Activated CD4-positive, alpha-beta memory T cell treated with anti-CD3 and anti-CD28 coated beads for 36 hours (primary cell): ENCODE measurements at regions not wholly inside any gene's neighbourhood (a gene's known extent, or its start where the extent isn't known, plus 50 kb on each side); places are given as distances from the start of the nearest gene placed in this dataset.

Experiments used
- CTCF ChIA-PET: fragments of 350-600 bp; sonication (Branson Sonifier 250); formaldehyde crosslinking; loops from one replicate; lab custom pipeline; 2021; ENCODE audit warnings: antibody characterized with exemption, inconsistent platforms; lab: Charles Lee
- POLR2A ChIA-PET: fragments of 350-600 bp; sonication (Branson Sonifier 250); formaldehyde crosslinking; loops from one replicate; lab custom pipeline; 2021; ENCODE audit warnings: antibody characterized with exemption; lab: Charles Lee
- DNase-seq: peaks from one replicate; pipeline ENCODE4 v3.0.0-alpha.2; 2020
- H3K27ac Mint-ChIP-seq: one replicate; pipeline ENCODE4 v1.8.0; 2021; ENCODE audit warnings: mixed read lengths
- H3K27me3 Mint-ChIP-seq: one replicate; pipeline ENCODE4 v1.8.0; 2021; ENCODE audit warnings: mixed read lengths
- H3K36me3 Mint-ChIP-seq: one replicate; pipeline ENCODE4 v1.8.0; 2021; ENCODE audit warnings: mixed read lengths
- H3K4me1 Mint-ChIP-seq: one replicate; pipeline ENCODE4 v1.8.0; 2021; ENCODE audit warnings: low read depth, mixed read lengths
- H3K4me3 Mint-ChIP-seq: one replicate; pipeline ENCODE4 v1.8.0; 2021; ENCODE audit warnings: mild to moderate bottlenecking, mixed read lengths
- H3K9me3 Mint-ChIP-seq: one replicate; pipeline ENCODE4 v1.8.0; 2021; ENCODE audit warnings: mixed read lengths
- intact Hi-C: fragments of 100-400 bp; cut with micrococcal nuclease; formaldehyde crosslinking; loops from one replicate; pipeline ENCODE4 v1.15.1; 2023

GRCh38 chr2:160976797-160977196 is 183.4 kb upstream of the TANK start:
- intact Hi-C loops = no loop called here
- H3K4me1 Mint-ChIP-seq = no peaks in the 10 kb centered on the region
- H3K4me3 Mint-ChIP-seq = no peak overlapping the region
- no peak for DNase-seq
- CTCF ChIA-PET = interaction anchor here (0.6 kb wide), 1 partner anchor 65 kb away, joined by 3 read pairs; no protein-coding TSS in a partner anchor
- peaks cover 7% of the 10 kb centered on the region for H3K27me3 Mint-ChIP-seq
- H3K9me3 Mint-ChIP-seq = no peaks in the 10 kb centered on the region
- H3K27ac Mint-ChIP-seq = no peak overlapping the region
- POLR2A ChIA-PET = no interaction called here
- no peaks in the 10 kb centered on the region for H3K36me3 Mint-ChIP-seq

GRCh38 chr2:160977376-160977775 is 182.9 kb upstream of the TANK start:
- no peaks in the 10 kb centered on the region for H3K36me3 Mint-ChIP-seq
- ChIA-PET CTCF (interaction anchor here (0.6 kb wide), 1 partner anchor 65 kb away, joined by 3 read pairs; no protein-coding TSS in a partner anchor), POLR2A (interaction anchor here (0.5 kb wide), 1 partner anchor 701 kb away, joined by 3 read pairs; no protein-coding TSS in a partner anchor)
- H3K27me3 Mint-ChIP-seq = peaks cover 8% of the 10 kb centered on the region
- H3K9me3 Mint-ChIP-seq = no peaks in the 10 kb centered on the region
- intact Hi-C loops = no loop called here
- H3K4me3 Mint-ChIP-seq = no peak overlapping the region
- no peak overlapping the region for H3K27ac Mint-ChIP-seq
- no peaks in the 10 kb centered on the region for H3K4me1 Mint-ChIP-seq
- no peak for DNase-seq

DNA sequence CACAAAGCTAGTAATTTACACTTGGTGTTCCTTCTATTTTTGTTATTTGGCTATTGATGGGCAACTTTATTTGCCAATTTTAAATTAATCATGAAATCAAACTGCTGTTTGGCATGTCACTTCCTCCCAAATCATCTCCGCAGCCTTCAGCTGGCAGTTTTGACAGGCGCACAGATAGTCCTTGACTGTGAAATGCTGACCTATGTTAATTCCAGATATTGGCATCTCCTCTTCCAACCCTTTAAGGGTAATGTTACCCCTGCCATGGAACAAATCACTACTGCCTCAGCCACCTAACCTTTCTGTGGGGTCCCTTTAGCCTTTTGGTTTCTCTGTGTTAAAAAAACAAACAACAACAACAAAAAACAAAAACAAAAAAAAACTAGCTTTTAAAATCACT is 182.4 kb upstream of the TANK start:
- H3K27ac Mint-ChIP-seq = no peak overlapping the region
- intact Hi-C loops = no loop called here
- no peaks in the 10 kb centered on the region for H3K9me3 Mint-ChIP-seq
- no peaks in the 10 kb centered on the region for H3K4me1 Mint-ChIP-seq
- POLR2A ChIA-PET = interaction anchor here (0.5 kb wide), 1 partner anchor 702 kb away, joined by 3 read pairs; no protein-coding TSS in a partner anchor
- H3K27me3 Mint-ChIP-seq = peaks cover 8% of the 10 kb centered on the region
- no peak for DNase-seq
- H3K36me3 Mint-ChIP-seq = no peaks in the 10 kb centered on the region
- no peak overlapping the region for H3K4me3 Mint-ChIP-seq
- CTCF ChIA-PET = no interaction called here

GRCh38 chr2:160984426-160985077 is 175.7 kb upstream of the TANK start:
- H3K4me3 Mint-ChIP-seq = no peak overlapping the region

GRCh38 chr2:160989778-160990177 is 170.4 kb upstream of the TANK start:
- DNase-seq = no peak
- no peaks in the 10 kb centered on the region for H3K36me3 Mint-ChIP-seq
- POLR2A ChIA-PET = interaction anchor here (0.8 kb wide), 1 partner anchor 583 kb away, joined by 4 read pairs; no protein-coding TSS in a partner anchor
- intact Hi-C loops = loop anchor here (5.0 to 10.0 kb wide), 5 partner anchors 73 to 905 kb away; no protein-coding TSS in a partner anchor
- CTCF ChIA-PET = interaction anchor here (0.9 kb wide), 1 partner anchor 284 kb away, joined by 3 read pairs; no protein-coding TSS in a partner anchor
- H3K4me3 Mint-ChIP-seq = no peak overlapping the region
- no peaks in the 10 kb centered on the region for H3K27me3 Mint-ChIP-seq
- H3K4me1 Mint-ChIP-seq = peaks cover 6% of the 10 kb centered on the region
- no peaks in the 10 kb centered on the region for H3K9me3 Mint-ChIP-seq
- no peak overlapping the region for H3K27ac Mint-ChIP-seq

More at GRCh38 chr2:160984426-160985077, 175.7 kb upstream of the TANK start:
- CTCF ChIA-PET = interaction anchor here (0.9 kb wide), 2 partner anchors 8 to 10 kb away, joined by 3 to 5 read pairs; no protein-coding TSS in a partner anchor
- DNase-seq = no peak
- no peaks in the 10 kb centered on the region for H3K4me1 Mint-ChIP-seq
- no peaks in the 10 kb centered on the region for H3K9me3 Mint-ChIP-seq
- no peak overlapping the region for H3K27ac Mint-ChIP-seq
- intact Hi-C loops = no loop called here
- no peaks in the 10 kb centered on the region for H3K36me3 Mint-ChIP-seq
- H3K27me3 Mint-ChIP-seq = peaks cover 5% of the 10 kb centered on the region
- POLR2A ChIA-PET = no interaction called here

- intact Hi-C loops = loop anchor here (1.0 to 10.0 kb wide), 9 partner anchors 69 to 909 kb away; no protein-coding TSS in a partner anchor
- no peaks in the 10 kb centered on the region for H3K27me3 Mint-ChIP-seq
- H3K36me3 Mint-ChIP-seq = no peaks in the 10 kb centered on the region
- H3K4me1 Mint-ChIP-seq = peaks cover 6% of the 10 kb centered on the region
- CTCF ChIA-PET = interaction anchor here (0.5 to 5.5 kb wide), 23 partner anchors 8 to 893 kb away, joined by 3 to 56 read pairs (median 5); no protein-coding TSS in a partner anchor
- H3K27ac Mint-ChIP-seq = no peak overlapping the region
- DNase-seq = no peak
- no peak overlapping the region for H3K4me3 Mint-ChIP-seq
- H3K9me3 Mint-ChIP-seq = no peaks in the 10 kb centered on the region
- POLR2A ChIA-PET = no interaction called here
Measured at GRCh38 chr2:160993654-160994061, 166.6 kb upstream of the TANK start.

DNA sequence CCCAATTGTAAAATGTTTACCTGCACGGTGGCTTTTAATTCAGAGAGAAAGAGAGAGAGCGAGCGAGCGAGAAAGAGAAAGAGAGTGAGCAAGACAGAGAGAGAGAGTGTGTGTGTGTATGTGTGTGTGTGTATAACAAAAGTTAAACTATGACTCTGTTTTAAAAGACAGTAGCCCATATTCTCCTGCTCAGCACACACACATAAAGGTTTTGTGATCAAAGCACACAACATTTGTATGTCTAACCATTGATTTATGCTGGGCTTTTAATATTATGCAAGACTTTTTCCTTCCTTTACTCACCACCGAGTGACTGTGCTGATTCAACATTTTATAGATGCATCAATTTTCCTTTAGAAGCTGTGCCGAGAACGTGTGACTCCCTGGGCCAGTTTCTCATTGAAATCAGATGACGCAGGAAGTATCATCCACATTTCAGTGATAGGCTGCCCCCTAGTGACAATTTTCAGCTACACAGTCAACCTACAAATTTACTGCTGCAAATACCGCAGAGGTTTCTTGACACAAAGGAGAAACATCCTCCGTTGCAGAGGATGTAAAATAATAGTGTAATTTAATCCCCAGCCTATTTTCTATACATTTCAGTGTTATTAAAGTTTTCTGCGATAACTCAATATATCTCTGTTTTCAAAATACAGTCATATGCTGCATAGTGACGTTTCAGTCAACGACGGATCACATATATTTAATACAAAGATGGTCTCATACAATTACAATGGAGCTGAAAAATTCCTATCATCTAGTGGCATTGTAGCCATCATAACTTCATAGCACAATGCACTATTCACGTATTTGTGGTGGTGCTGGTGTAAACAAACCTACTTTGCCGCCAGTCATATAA is 165.9 kb upstream of the TANK start:
- no peak overlapping the region for H3K4me3 Mint-ChIP-seq
- no peak overlapping the region for H3K27ac Mint-ChIP-seq
- intact Hi-C loops = loop anchor here (1.0 to 10.0 kb wide), 9 partner anchors 68 to 910 kb away; no protein-coding TSS in a partner anchor
- no peaks in the 10 kb centered on the region for H3K9me3 Mint-ChIP-seq
- H3K36me3 Mint-ChIP-seq = no peaks in the 10 kb centered on the region
- H3K4me1 Mint-ChIP-seq = peaks cover 6% of the 10 kb centered on the region
- DNase-seq = peak; percentile 71
- POLR2A ChIA-PET = no interaction called here
- no peaks in the 10 kb centered on the region for H3K27me3 Mint-ChIP-seq
- CTCF ChIA-PET = interaction anchor here (0.6 to 5.5 kb wide), 35 partner anchors 9 to 905 kb away, joined by 3 to 56 read pairs (median 4); no protein-coding TSS in a partner anchor

DNA sequence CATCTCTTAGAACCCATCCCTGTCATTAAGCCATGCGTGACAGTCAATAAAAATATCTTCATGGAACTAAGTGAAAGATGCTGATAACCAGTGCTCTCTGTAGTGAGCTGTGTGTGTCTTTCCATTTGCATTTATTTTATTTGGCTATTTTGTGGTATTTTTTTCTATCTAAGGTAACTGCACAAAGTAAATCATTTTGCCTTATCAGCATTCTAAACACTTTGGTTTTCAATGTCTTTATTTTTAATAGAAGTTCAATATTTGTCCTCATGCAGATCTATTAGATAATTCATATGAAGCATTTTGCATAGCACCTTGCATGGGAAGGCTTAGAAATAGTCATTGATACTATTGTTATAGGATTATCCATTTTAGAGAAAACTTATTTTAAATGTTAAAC is 163.6 kb upstream of the TANK start:
- Mint-ChIP-seq H3K36me3 (no peaks in the 10 kb centered on the region), H3K4me3 (no peak overlapping the region), H3K4me1 (peaks cover 6% of the 10 kb centered on the region), H3K9me3 (no peaks in the 10 kb centered on the region), H3K27me3 (no peaks in the 10 kb centered on the region), H3K27ac (no peak overlapping the region)
- POLR2A ChIA-PET = no interaction called here
- intact Hi-C loops = loop anchor here (10.0 kb wide), 2 partner anchors 772 to 912 kb away; no protein-coding TSS in a partner anchor
- CTCF ChIA-PET = interaction anchor here (3.3 to 5.5 kb wide), 2 partner anchors 8 to 67 kb away, joined by 14 to 27 read pairs; no protein-coding TSS in a partner anchor
- no peak for DNase-seq

- H3K4me3 Mint-ChIP-seq = no peak overlapping the region
- H3K27me3 Mint-ChIP-seq = peaks cover 20% of the 10 kb centered on the region
- CTCF ChIA-PET = interaction anchor here (0.8 to 3.1 kb wide), 7 partner anchors 10 to 926 kb away, joined by 3 to 16 read pairs (median 3); no protein-coding TSS in a partner anchor
- no peak overlapping the region for H3K27ac Mint-ChIP-seq
- no peak for DNase-seq
- intact Hi-C loops = no loop called here
- H3K9me3 Mint-ChIP-seq = no peaks in the 10 kb centered on the region
- no peaks in the 10 kb centered on the region for H3K4me1 Mint-ChIP-seq
- POLR2A ChIA-PET = no interaction called here
- no peaks in the 10 kb centered on the region for H3K36me3 Mint-ChIP-seq
Measured at GRCh38 chr2:161004379-161004778, 155.8 kb upstream of the TANK start.

DNA sequence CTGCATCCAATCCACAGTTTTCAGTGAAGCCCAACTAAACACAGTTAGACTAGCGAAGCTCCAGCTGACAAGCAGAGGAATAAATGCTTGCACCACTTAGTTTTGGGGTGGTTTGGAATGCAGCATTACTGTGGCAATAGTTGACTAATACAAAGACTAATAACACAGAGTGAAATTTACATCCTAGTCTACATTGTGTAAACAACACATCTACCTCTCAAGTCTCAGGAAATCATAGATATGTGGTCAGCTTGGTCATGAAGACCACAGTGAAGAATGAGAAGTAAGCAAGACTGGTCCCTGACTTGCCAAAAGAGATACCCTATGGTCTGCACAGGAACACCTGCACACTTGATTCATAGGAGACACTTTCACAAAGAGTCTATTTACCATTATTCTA is 155.1 kb upstream of the TANK start:
- H3K4me3 Mint-ChIP-seq = no peak overlapping the region
- intact Hi-C loops = no loop called here
- no peaks in the 10 kb centered on the region for H3K4me1 Mint-ChIP-seq
- no peaks in the 10 kb centered on the region for H3K9me3 Mint-ChIP-seq
- POLR2A ChIA-PET = no interaction called here
- CTCF ChIA-PET = interaction anchor here (1.1 to 3.1 kb wide), 5 partner anchors 10 to 896 kb away, joined by 3 to 16 read pairs (median 4); no protein-coding TSS in a partner anchor
- no peak for DNase-seq
- H3K27me3 Mint-ChIP-seq = peaks cover 26% of the 10 kb centered on the region
- H3K27ac Mint-ChIP-seq = no peak overlapping the region
- no peaks in the 10 kb centered on the region for H3K36me3 Mint-ChIP-seq

DNA sequence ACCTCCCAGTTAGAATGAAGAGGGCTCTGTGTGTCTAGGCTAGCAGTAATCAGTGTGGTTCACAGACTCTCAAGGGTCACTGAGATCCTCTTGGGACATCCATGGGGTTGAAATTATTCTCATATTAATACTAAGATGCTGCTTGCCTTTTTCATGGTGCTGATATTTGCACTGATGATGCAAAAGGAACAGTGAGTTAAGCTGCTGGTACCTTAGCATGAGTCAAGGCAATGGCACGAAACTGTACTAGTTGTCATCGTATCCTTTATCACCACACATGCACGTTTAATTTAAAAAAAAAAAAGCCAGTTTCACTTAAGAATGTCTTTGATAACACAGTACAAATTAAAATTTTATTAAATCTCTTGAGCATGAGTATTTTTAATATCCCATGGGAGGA is 151.9 kb upstream of the TANK start:
- Mint-ChIP-seq H3K27me3 (peaks cover 34% of the 10 kb centered on the region), H3K4me1 (peaks cover 2% of the 10 kb centered on the region), H3K4me3 (no peak overlapping the region), H3K9me3 (no peaks in the 10 kb centered on the region), H3K27ac (no peak overlapping the region), H3K36me3 (no peaks in the 10 kb centered on the region)
- intact Hi-C loops = no loop called here
- ChIA-PET POLR2A (no interaction called here), CTCF (no interaction called here)
- DNase-seq = no peak
